Liver (tissue), 8 donors: ENCODE measurements at regions not wholly inside any gene's neighbourhood (a gene's known extent, or its start where the extent isn't known, plus 50 kb on each side); places are given as distances from the start of the nearest gene placed in this dataset.

Source experiments
- DNase-seq: peaks from one replicate; pipeline ENCODE4 v3.0.0-alpha.2; 2017; ENCODE audit warnings: low spot score
- H3K27ac ChIP-seq, 2 donors: one replicate each; pipeline ENCODE4 v1.7.0; 2013; ENCODE audit warnings: inconsistent platforms in 2 of 2, low read length in 2 of 2, control low read depth in 1 of 2, low read depth in 1 of 2, mild to moderate bottlenecking in 1 of 2
- H3K27me3 ChIP-seq, 4 donors: one replicate each; pipeline versions ENCODE4 v1.6.1 to v1.7.0; 2013; ENCODE audit warnings: low read length in 3 of 4, inconsistent platforms in 1 of 4, mild to moderate bottlenecking in 1 of 4, moderate library complexity in 1 of 4; ENCODE audit not compliant: control insufficient read depth in 4 of 4, insufficient read depth in 4 of 4
- H3K36me3 ChIP-seq, 4 donors: one replicate each; pipeline versions ENCODE4 v1.6.1 to v1.7.0; 2013; ENCODE audit warnings: low read length in 3 of 4, mild to moderate bottlenecking in 3 of 4, low read depth in 1 of 4, moderate library complexity in 1 of 4; ENCODE audit not compliant: control insufficient read depth in 4 of 4, insufficient read depth in 3 of 4
- H3K4me1 ChIP-seq, 4 donors: one replicate each; pipeline versions ENCODE4 v1.6.1 to v1.7.0; 2013; ENCODE audit warnings: low read length in 3 of 4, mild to moderate bottlenecking in 3 of 4, moderate library complexity in 1 of 4; ENCODE audit not compliant: control insufficient read depth in 4 of 4, insufficient read depth in 4 of 4
- H3K4me3 ChIP-seq, 3 donors: one replicate each; pipeline versions ENCODE4 v1.6.1 to v1.7.0; 2013; ENCODE audit warnings: low read length in 3 of 3, control low read depth in 1 of 3, low read depth in 1 of 3, mild to moderate bottlenecking in 1 of 3
- H3K9ac ChIP-seq, 2 donors: one replicate each; pipeline ENCODE4 v1.7.0; 2013; ENCODE audit warnings: low read length in 2 of 2, mild to moderate bottlenecking in 2 of 2, moderate library complexity in 2 of 2, control low read depth in 1 of 2, low read depth in 1 of 2
- H3K9me3 ChIP-seq, 4 donors: one replicate each; pipeline versions ENCODE4 v1.6.1 to v1.7.0; 2013; ENCODE audit warnings: low read length in 3 of 4; ENCODE audit not compliant: control insufficient read depth in 4 of 4
- ATF3 ChIP-seq: IDR thresholded peaks from 2 replicates; pipeline ENCODE4 v1.6.1; 2016; ENCODE audit warnings: antibody characterized with exemption
- CTCF ChIP-seq: fragments of 150-350 bp; IDR thresholded peaks from 2 replicates; pipeline ENCODE4 v1.5.1; 2017; ENCODE audit warnings: improper control_type of control experiment, low read depth, low read length; ENCODE audit not compliant: missing input control
- EGR1 ChIP-seq, 2 donors: IDR thresholded peaks; 2 replicates each; pipeline ENCODE4 v1.6.1; 2016 to 2018; ENCODE audit warnings: antibody characterized with exemption in 2 of 2, low read depth in 2 of 2
- FOXA1 ChIP-seq: IDR thresholded peaks from 2 replicates; pipeline ENCODE4 v1.6.1; 2016; ENCODE audit warnings: antibody characterized with exemption
- FOXA2 ChIP-seq: IDR thresholded peaks from 2 replicates; pipeline ENCODE4 v1.6.1; 2016; ENCODE audit warnings: antibody characterized with exemption
- GABPA ChIP-seq, 2 donors: IDR thresholded peaks in 1 of 2; conservative IDR thresholded peaks in 1 of 2; 2 replicates each; pipeline ENCODE4 v1.6.1; 2016; ENCODE audit warnings: antibody characterized with exemption in 2 of 2, mild to moderate bottlenecking in 1 of 2, moderate library complexity in 1 of 2
- HNF4A ChIP-seq, 2 donors: conservative IDR thresholded peaks; 2 replicates each; pipeline ENCODE4 v1.6.1; 2016; ENCODE audit warnings: antibody characterized with exemption in 2 of 2, mild to moderate bottlenecking in 2 of 2
- HNF4G ChIP-seq: IDR thresholded peaks from 2 replicates; pipeline ENCODE4 v1.6.1; 2016; ENCODE audit warnings: antibody characterized with exemption
- JUND ChIP-seq, 2 donors: IDR thresholded peaks; 2 replicates each; pipeline ENCODE4 v1.6.1; 2016; ENCODE audit warnings: antibody characterized with exemption in 2 of 2
- MAX ChIP-seq: IDR thresholded peaks from 2 replicates; pipeline ENCODE4 v1.6.1; 2016; ENCODE audit warnings: antibody characterized with exemption
- NR2F2 ChIP-seq: IDR thresholded peaks from 2 replicates; pipeline ENCODE4 v1.6.1; 2016; ENCODE audit warnings: antibody characterized with exemption
- REST ChIP-seq: IDR thresholded peaks from 2 replicates; pipeline ENCODE4 v1.6.1; 2016; ENCODE audit warnings: antibody characterized with exemption, mild to moderate bottlenecking
- RXRA ChIP-seq, 2 donors: IDR thresholded peaks; 2 replicates each; pipeline ENCODE4 v1.6.1; 2017 to 2018; ENCODE audit warnings: antibody characterized with exemption in 2 of 2, mild to moderate bottlenecking in 1 of 2
- SP1 ChIP-seq: IDR thresholded peaks from 2 replicates; pipeline ENCODE4 v1.6.1; 2018; ENCODE audit warnings: antibody characterized with exemption, mild to moderate bottlenecking
- TAF1 ChIP-seq: conservative IDR thresholded peaks from 2 replicates; pipeline ENCODE4 v1.6.1; 2016; ENCODE audit warnings: antibody characterized with exemption, mild to moderate bottlenecking
- YY1 ChIP-seq: IDR thresholded peaks from 2 replicates; pipeline ENCODE4 v1.6.1; 2016; ENCODE audit warnings: antibody characterized with exemption, mild to moderate bottlenecking
- WGBS: extraction: QIAGEN DNeasy Blood & Tissue Kit; methylation state at CpG from one replicate; pipeline ENCODE4 v1.1.7; 2013; 5-methylcytosine and 5-hydroxymethylcytosine counted together
- donor health status: healthy.
- donor health status: healthy.
- donor health status: healthy.
- donor health status: healthy.
- donor health status: healthy.

- DNase-seq = no peak
- Histone ChIP-seq H3K27me3 (no peaks in the 10 kb centered on the region), H3K4me1 (no peaks in the 10 kb centered on the region), H3K4me3 (no peak overlapping the region), H3K27ac (no peak overlapping the region), H3K9ac (no peak overlapping the region), H3K36me3 (no peaks in the 10 kb centered on the region), H3K9me3 (peaks cover 0 to 2% (median 0%) of the 10 kb centered on the region in 4 donors)
- WGBS = 70% methylated on average over 2 of the region's 2 CpGs
- TF ChIP-seq SP1 = no peak
- no peak for TF ChIP-seq TAF1
Measured at GRCh38 chr3:104920512-104920911, 446.2 kb upstream of the ALCAM start.

- Histone ChIP-seq H3K9me3 (no peaks in the 10 kb centered on the region), H3K36me3 (no peaks in the 10 kb centered on the region), H3K4me3 (no peak overlapping the region), H3K27ac (no peak overlapping the region), H3K9ac (no peak overlapping the region), H3K4me1 (no peaks in the 10 kb centered on the region), H3K27me3 (no peaks in the 10 kb centered on the region)
- no peak for DNase-seq
- TF ChIP-seq YY1 = no peak
- no peak for TF ChIP-seq TAF1
- TF ChIP-seq RXRA (IDR thresholded peaks at IDR 0.05) = no peak
- TF ChIP-seq MAX = no peak
- no peak for TF ChIP-seq ATF3
- TF ChIP-seq NR2F2 = no peak
- TF ChIP-seq JUND (IDR thresholded peaks at IDR 0.05) = no peak
- TF ChIP-seq FOXA1 = no peak
- 82% methylated on average over 3 of the region's 3 CpGs for WGBS
Measured at GRCh38 chr3:104933972-104934371, 432.7 kb upstream of the ALCAM start.

- no peak for DNase-seq
- H3K27ac ChIP-seq = no peak overlapping the region
- no peak for TF ChIP-seq TAF1
- TF ChIP-seq REST = no peak
- no peak for TF ChIP-seq NR2F2
- no peak for TF ChIP-seq HNF4A (conservative IDR thresholded peaks at IDR 0.05)
- TF ChIP-seq ATF3 = no peak
- no peak for TF ChIP-seq FOXA2
- no peak for TF ChIP-seq HNF4G
- no peak for TF ChIP-seq GABPA (IDR thresholded peaks at IDR 0.05 in 1 of 2, conservative IDR thresholded peaks at IDR 0.05 in 1 of 2)
- TF ChIP-seq YY1 = no peak
- no peak for TF ChIP-seq SP1
- no peak for TF ChIP-seq CTCF
- TF ChIP-seq RXRA (IDR thresholded peaks at IDR 0.05) = no peak
- TF ChIP-seq MAX = no peak
- no peak for TF ChIP-seq EGR1 (IDR thresholded peaks at IDR 0.05; ENCODE audit: low read depth in 2 of 2)
- no peaks in the 10 kb centered on the region for H3K27me3 ChIP-seq
- no peaks in the 10 kb centered on the region for H3K4me1 ChIP-seq
- no peak overlapping the region for H3K9ac ChIP-seq
- no peaks in the 10 kb centered on the region for H3K9me3 ChIP-seq
- H3K36me3 ChIP-seq = no peaks in the 10 kb centered on the region
- H3K4me3 ChIP-seq = no peak overlapping the region
Measured at GRCh38 chr3:104935613-104936012, 431.1 kb upstream of the ALCAM start.
